ENCODE measurements at regions not wholly inside any gene's neighbourhood (a gene's known extent, or its start where the extent isn't known, plus 50 kb on each side); places are given as distances from the start of the nearest gene placed in this dataset.

- CTCF ChIA-PET: no interaction called here
- no peak for DNase-seq
- H3K27ac ChIP-seq (ENCODE audit: insufficient read depth in 1 of 2, low read depth in 1 of 2, low read length in 2 of 2, poor library complexity in 1 of 2, severe bottlenecking in 2 of 2): no peak overlapping the region
Measured at GRCh38 chr7:17545348-17545747, 246.9 kb downstream of the AHR start.

GRCh38 chr7:17546189-17546588, 247.7 kb downstream of the AHR start:
- H3K9me3 ChIP-seq (ENCODE audit: control extremely low read depth in 1 of 5, control insufficient read depth in 4 of 5, insufficient read depth in 2 of 5, low read depth in 1 of 5, low read length in 4 of 5): no peaks in the 10 kb centered on the region
- no peak overlapping the region for H3K27ac ChIP-seq (ENCODE audit: insufficient read depth in 1 of 2, low read depth in 1 of 2, low read length in 2 of 2, poor library complexity in 1 of 2, severe bottlenecking in 2 of 2)
- H3K36me3 ChIP-seq (ENCODE audit: control insufficient read depth in 4 of 4, insufficient read depth in 4 of 4, low read length in 3 of 4): no peaks in the 10 kb centered on the region
- ChIA-PET POLR2A (no interaction called here), CTCF (interaction anchor here (0.8 to 1.0 kb wide), 2 partner anchors 38 to 620 kb away, joined by 3 read pairs; no protein-coding TSS in a partner anchor)
- H3K4me1 ChIP-seq (ENCODE audit: control extremely low read depth in 1 of 4, control insufficient read depth in 4 of 4, insufficient read depth in 4 of 4, low read length in 3 of 4): peaks cover 0 to 3% (median 0%) of the 10 kb centered on the region in 4 experiments
- no peak overlapping the region for H3K4me3 ChIP-seq (ENCODE audit: control insufficient read depth in 1 of 7, extremely low read depth in 1 of 7, insufficient read depth in 4 of 7, low read depth in 2 of 7, low read length in 6 of 7)
- 90% methylated on average over 2 of the region's 3 CpGs for WGBS (ENCODE audit: insufficient coverage)
- H3K27me3 ChIP-seq (replicated peaks in 2 of 5; ENCODE audit: control insufficient read depth in 4 of 5, insufficient read depth in 5 of 5, low read length in 4 of 5): peaks cover 0 to 29% (median 7%) of the 10 kb centered on the region in 5 experiments
- DNase-seq: no peak

More at GRCh38 chr7:17545348-17545747, 246.9 kb downstream of the AHR start:
- H3K9me3 ChIP-seq (ENCODE audit: control extremely low read depth in 1 of 5, control insufficient read depth in 4 of 5, insufficient read depth in 2 of 5, low read depth in 1 of 5, low read length in 4 of 5): no peaks in the 10 kb centered on the region
- H3K4me1 ChIP-seq (ENCODE audit: control extremely low read depth in 1 of 4, control insufficient read depth in 4 of 4, insufficient read depth in 4 of 4, low read length in 3 of 4): no peaks in the 10 kb centered on the region
- POLR2A ChIA-PET: no interaction called here
- H3K27me3 ChIP-seq (replicated peaks in 2 of 5; ENCODE audit: control insufficient read depth in 4 of 5, insufficient read depth in 5 of 5, low read length in 4 of 5): peaks cover 0 to 29% (median 7%) of the 10 kb centered on the region in 5 experiments
- H3K4me3 ChIP-seq (ENCODE audit: control insufficient read depth in 1 of 7, extremely low read depth in 1 of 7, insufficient read depth in 4 of 7, low read depth in 2 of 7, low read length in 6 of 7): no peak overlapping the region
- no peaks in the 10 kb centered on the region for H3K36me3 ChIP-seq (ENCODE audit: control insufficient read depth in 4 of 4, insufficient read depth in 4 of 4, low read length in 3 of 4)

GRCh38 chr7:17546592-17546991, 248.1 kb downstream of the AHR start:
- DNase-seq: no peak
- CTCF ChIA-PET: interaction anchor here (0.8 to 1.0 kb wide), 2 partner anchors 37 to 621 kb away, joined by 3 read pairs; no protein-coding TSS in a partner anchor
- Histone ChIP-seq H3K4me1 (ENCODE audit: control extremely low read depth in 1 of 4, control insufficient read depth in 4 of 4, insufficient read depth in 4 of 4, low read length in 3 of 4) (peaks cover 0 to 4% (median 0%) of the 10 kb centered on the region in 4 experiments), H3K36me3 (ENCODE audit: control insufficient read depth in 4 of 4, insufficient read depth in 4 of 4, low read length in 3 of 4) (no peaks in the 10 kb centered on the region), H3K27ac (ENCODE audit: insufficient read depth in 1 of 2, low read depth in 1 of 2, low read length in 2 of 2, poor library complexity in 1 of 2, severe bottlenecking in 2 of 2) (no peak overlapping the region), H3K4me3 (ENCODE audit: control insufficient read depth in 1 of 7, extremely low read depth in 1 of 7, insufficient read depth in 4 of 7, low read depth in 2 of 7, low read length in 6 of 7) (no peak overlapping the region), H3K27me3 (replicated peaks in 2 of 5; ENCODE audit: control insufficient read depth in 4 of 5, insufficient read depth in 5 of 5, low read length in 4 of 5) (peaks cover 0 to 29% (median 7%) of the 10 kb centered on the region in 5 experiments), H3K9me3 (ENCODE audit: control extremely low read depth in 1 of 5, control insufficient read depth in 4 of 5, insufficient read depth in 2 of 5, low read depth in 1 of 5, low read length in 4 of 5) (no peaks in the 10 kb centered on the region)
- POLR2A ChIA-PET: no interaction called here
- WGBS (ENCODE audit: insufficient coverage): no CpG with 5 or more reads among the region's 1 CpG

DNA sequence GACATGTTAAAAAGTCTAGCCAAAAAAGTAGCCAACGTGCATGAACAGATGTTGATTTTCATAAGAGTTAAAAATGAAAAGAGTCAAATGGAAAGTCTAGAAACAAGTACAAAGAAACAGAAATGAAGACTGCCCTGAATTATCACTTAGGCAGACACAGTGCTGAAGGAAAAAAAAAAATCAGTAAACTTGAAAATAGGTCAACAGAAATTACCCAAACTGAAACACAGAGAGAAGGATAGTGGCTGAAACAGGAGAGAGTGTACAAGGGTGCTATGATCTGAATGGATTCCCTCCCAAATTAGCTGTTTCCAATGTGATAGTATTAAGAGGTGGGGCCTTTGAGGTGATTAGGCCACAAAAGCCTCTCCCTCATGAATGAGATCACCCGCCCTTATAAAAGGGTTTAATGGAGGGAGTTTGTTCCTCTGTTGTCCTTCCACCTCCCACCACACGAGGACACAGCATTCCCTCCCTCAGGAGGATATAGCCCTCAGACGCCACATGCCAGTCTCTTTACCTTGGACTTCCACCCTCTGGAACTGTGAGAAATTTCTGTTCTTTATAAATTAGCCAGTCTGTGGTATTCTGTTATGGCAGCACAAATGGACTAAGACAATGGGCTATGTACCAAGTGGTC, 249.7 kb downstream of the AHR start:
- CTCF ChIA-PET: interaction anchor here (0.7 kb wide), 1 partner anchor 10 kb away, joined by 3 read pairs; no protein-coding TSS in a partner anchor
- POLR2A ChIA-PET: interaction anchor here (0.6 kb wide), 1 partner anchor 1182 kb away, joined by 4 read pairs; no protein-coding TSS in a partner anchor

DNA sequence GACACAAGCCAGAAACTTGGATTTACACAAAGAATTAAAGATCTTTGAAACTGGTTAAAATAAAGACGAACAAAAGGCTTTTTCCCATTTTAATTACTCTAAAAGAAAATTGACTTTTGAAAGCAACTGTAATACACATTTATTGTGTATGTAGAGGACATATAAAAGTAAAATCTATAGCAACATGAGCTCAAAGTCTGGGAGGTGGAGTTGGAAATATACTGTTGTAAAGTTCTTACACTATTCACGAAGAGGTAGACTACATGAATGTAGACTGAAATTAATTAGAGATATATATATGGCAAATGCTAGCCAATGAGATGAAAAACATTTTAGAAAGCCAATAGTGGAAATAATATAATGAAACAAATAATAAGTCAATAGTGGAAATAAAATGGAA, 251.0 kb downstream of the AHR start:
- Histone ChIP-seq H3K4me1 (ENCODE audit: control extremely low read depth in 1 of 4, control insufficient read depth in 4 of 4, insufficient read depth in 4 of 4, low read length in 3 of 4) (peaks cover 0 to 4% (median 0%) of the 10 kb centered on the region in 4 experiments), H3K9me3 (ENCODE audit: control extremely low read depth in 1 of 5, control insufficient read depth in 4 of 5, insufficient read depth in 2 of 5, low read depth in 1 of 5, low read length in 4 of 5) (peaks cover 0 to 3% (median 0%) of the 10 kb centered on the region in 5 experiments), H3K36me3 (ENCODE audit: control insufficient read depth in 4 of 4, insufficient read depth in 4 of 4, low read length in 3 of 4) (no peaks in the 10 kb centered on the region), H3K4me3 (ENCODE audit: control insufficient read depth in 1 of 7, extremely low read depth in 1 of 7, insufficient read depth in 4 of 7, low read depth in 2 of 7, low read length in 6 of 7) (no peak overlapping the region), H3K27me3 (replicated peaks in 2 of 5; ENCODE audit: control insufficient read depth in 4 of 5, insufficient read depth in 5 of 5, low read length in 4 of 5) (peaks cover 0 to 33% (median 10%) of the 10 kb centered on the region in 5 experiments), H3K27ac (ENCODE audit: insufficient read depth in 1 of 2, low read depth in 1 of 2, low read length in 2 of 2, poor library complexity in 1 of 2, severe bottlenecking in 2 of 2) (no peak overlapping the region)
- ChIA-PET POLR2A (no interaction called here), CTCF (no interaction called here)
- no peak for DNase-seq
- no CpG with 5 or more reads among the region's 2 CpGs for WGBS (ENCODE audit: insufficient coverage)

More for the DNA sequence above, 249.7 kb downstream of the AHR start:
- Histone ChIP-seq H3K27me3 (replicated peaks in 2 of 5; ENCODE audit: control insufficient read depth in 4 of 5, insufficient read depth in 5 of 5, low read length in 4 of 5) (peaks cover 0 to 32% (median 10%) of the 10 kb centered on the region in 5 experiments), H3K9me3 (ENCODE audit: control extremely low read depth in 1 of 5, control insufficient read depth in 4 of 5, insufficient read depth in 2 of 5, low read depth in 1 of 5, low read length in 4 of 5) (no peaks in the 10 kb centered on the region), H3K27ac (ENCODE audit: insufficient read depth in 1 of 2, low read depth in 1 of 2, low read length in 2 of 2, poor library complexity in 1 of 2, severe bottlenecking in 2 of 2) (no peak overlapping the region), H3K36me3 (ENCODE audit: control insufficient read depth in 4 of 4, insufficient read depth in 4 of 4, low read length in 3 of 4) (no peaks in the 10 kb centered on the region), H3K4me3 (ENCODE audit: control insufficient read depth in 1 of 7, extremely low read depth in 1 of 7, insufficient read depth in 4 of 7, low read depth in 2 of 7, low read length in 6 of 7) (no peak overlapping the region), H3K4me1 (ENCODE audit: control extremely low read depth in 1 of 4, control insufficient read depth in 4 of 4, insufficient read depth in 4 of 4, low read length in 3 of 4) (peaks cover 0 to 4% (median 0%) of the 10 kb centered on the region in 4 experiments)
- DNase-seq: no peak
- WGBS (ENCODE audit: insufficient coverage): 100% methylated on average over 1 of the region's 4 CpGs

DNA sequence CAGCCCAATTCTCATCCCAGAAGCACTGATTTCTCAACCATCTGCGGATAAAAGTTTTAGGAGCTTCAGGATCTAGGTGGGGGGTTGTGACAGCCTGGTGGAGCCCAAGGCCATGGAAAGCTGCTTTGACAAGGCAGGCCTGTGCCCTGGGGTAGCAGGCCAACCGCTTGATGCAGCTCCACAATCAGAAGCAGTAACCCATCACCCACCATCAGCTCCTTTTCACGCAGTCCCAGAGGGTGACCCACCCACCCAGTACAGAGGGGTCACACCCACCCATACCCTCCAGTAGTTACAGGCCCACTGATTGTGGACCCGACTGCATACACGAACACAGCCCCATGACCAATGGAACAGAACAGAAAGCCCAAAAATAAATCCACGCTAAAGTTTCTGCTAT, 253.9 kb downstream of the AHR start:
- Histone ChIP-seq H3K9me3 (ENCODE audit: control extremely low read depth in 1 of 5, control insufficient read depth in 4 of 5, insufficient read depth in 2 of 5, low read depth in 1 of 5, low read length in 4 of 5) (peaks cover 0 to 3% (median 0%) of the 10 kb centered on the region in 5 experiments), H3K27ac (ENCODE audit: insufficient read depth in 1 of 2, low read depth in 1 of 2, low read length in 2 of 2, poor library complexity in 1 of 2, severe bottlenecking in 2 of 2) (no peak overlapping the region), H3K27me3 (replicated peaks in 2 of 5; ENCODE audit: control insufficient read depth in 4 of 5, insufficient read depth in 5 of 5, low read length in 4 of 5) (peaks cover 0 to 34% (median 10%) of the 10 kb centered on the region in 5 experiments), H3K4me3 (ENCODE audit: control insufficient read depth in 1 of 7, extremely low read depth in 1 of 7, insufficient read depth in 4 of 7, low read depth in 2 of 7, low read length in 6 of 7) (no peak overlapping the region), H3K36me3 (ENCODE audit: control insufficient read depth in 4 of 4, insufficient read depth in 4 of 4, low read length in 3 of 4) (no peaks in the 10 kb centered on the region), H3K4me1 (ENCODE audit: control extremely low read depth in 1 of 4, control insufficient read depth in 4 of 4, insufficient read depth in 4 of 4, low read length in 3 of 4) (peaks cover 0 to 7% (median 3%) of the 10 kb centered on the region in 4 experiments)
- 93% methylated on average over 3 of the region's 6 CpGs for WGBS (ENCODE audit: insufficient coverage)
- POLR2A ChIA-PET: no interaction called here
- CTCF ChIA-PET: no interaction called here
- DNase-seq: no peak

GRCh38 chr7:17552952-17553351, 254.5 kb downstream of the AHR start:
- ChIA-PET CTCF (no interaction called here), POLR2A (no interaction called here)
- peak in 2 of 3 donors; percentile 10 to 37 for DNase-seq
- no peak overlapping the region for H3K27ac ChIP-seq (ENCODE audit: insufficient read depth in 1 of 2, low read depth in 1 of 2, low read length in 2 of 2, poor library complexity in 1 of 2, severe bottlenecking in 2 of 2)
- H3K4me1 ChIP-seq (ENCODE audit: control extremely low read depth in 1 of 4, control insufficient read depth in 4 of 4, insufficient read depth in 4 of 4, low read length in 3 of 4): peaks cover 0 to 8% (median 5%) of the 10 kb centered on the region in 4 experiments
- H3K4me3 ChIP-seq (ENCODE audit: control insufficient read depth in 1 of 7, extremely low read depth in 1 of 7, insufficient read depth in 4 of 7, low read depth in 2 of 7, low read length in 6 of 7): no peak overlapping the region
- peaks cover 0 to 31% (median 10%) of the 10 kb centered on the region in 5 experiments for H3K27me3 ChIP-seq (replicated peaks in 2 of 5; ENCODE audit: control insufficient read depth in 4 of 5, insufficient read depth in 5 of 5, low read length in 4 of 5)
- 83% methylated on average over 1 of the region's 1 CpG for WGBS (ENCODE audit: insufficient coverage)
- H3K9me3 ChIP-seq (ENCODE audit: control extremely low read depth in 1 of 5, control insufficient read depth in 4 of 5, insufficient read depth in 2 of 5, low read depth in 1 of 5, low read length in 4 of 5): peaks cover 0 to 3% (median 0%) of the 10 kb centered on the region in 5 experiments
- H3K36me3 ChIP-seq (ENCODE audit: control insufficient read depth in 4 of 4, insufficient read depth in 4 of 4, low read length in 3 of 4): no peaks in the 10 kb centered on the region
